GM19238 (cell line): ENCODE measurements at regions not wholly inside any gene's neighbourhood (a gene's known extent, or its start where the extent isn't known, plus 50 kb on each side); places are given as distances from the start of the nearest gene placed in this dataset.

ENCODE experiments used
- DNase-seq: peaks from one replicate; pipeline ENCODE4 v3.0.0; 2011; ENCODE audit warnings: low spot score; ENCODE audit not compliant: insufficient read length

GRCh38 chr2:212945526-212945925 lies 205.9 kb downstream of the IKZF2 start:
- no peak for DNase-seq

- no peak for DNase-seq
These were observed 208.1 kb downstream of the IKZF2 start for GRCh38 chr2:212943351-212943750.

- no peak for DNase-seq
These were observed 210.1 kb downstream of the IKZF2 start for GRCh38 chr2:212941361-212941760.

GRCh38 chr2:212940816-212941215 lies 210.6 kb downstream of the IKZF2 start:
- DNase-seq: no peak

DNA sequence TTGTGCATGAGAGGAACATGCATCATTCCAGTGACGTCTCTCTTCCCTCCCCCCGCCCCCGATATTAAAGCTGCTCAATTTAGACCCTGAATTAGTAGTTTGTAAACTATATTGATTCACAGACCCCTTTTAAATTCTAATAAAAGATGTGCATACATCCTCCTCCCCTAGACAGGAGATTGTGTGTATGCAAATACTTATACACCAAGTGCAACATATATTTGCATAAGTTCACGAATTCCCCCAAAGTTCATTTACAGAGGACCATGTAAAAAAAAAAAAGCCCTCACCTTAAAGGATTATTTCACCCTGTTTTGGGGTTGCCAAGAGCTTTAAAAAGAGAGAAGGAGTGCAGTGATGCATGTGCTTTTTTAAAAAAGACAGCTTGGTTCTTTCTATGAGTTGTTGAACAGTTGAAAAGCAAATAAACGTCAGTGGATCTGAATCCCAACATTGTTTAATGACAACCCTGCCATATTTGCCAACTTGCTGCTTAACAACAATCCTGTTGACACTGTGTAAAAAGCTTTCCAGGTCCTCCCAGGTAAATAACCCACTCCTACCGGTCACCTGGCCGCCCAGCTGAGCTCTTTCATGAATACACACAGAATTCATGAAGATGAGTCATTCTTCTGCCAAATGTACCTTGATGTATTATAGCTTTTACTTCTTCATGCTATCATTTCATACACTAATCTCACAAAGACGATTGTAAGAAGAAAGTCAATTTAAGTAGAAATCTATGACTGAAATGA lies 211.5 kb downstream of the IKZF2 start:
- DNase-seq: no peak

DNA sequence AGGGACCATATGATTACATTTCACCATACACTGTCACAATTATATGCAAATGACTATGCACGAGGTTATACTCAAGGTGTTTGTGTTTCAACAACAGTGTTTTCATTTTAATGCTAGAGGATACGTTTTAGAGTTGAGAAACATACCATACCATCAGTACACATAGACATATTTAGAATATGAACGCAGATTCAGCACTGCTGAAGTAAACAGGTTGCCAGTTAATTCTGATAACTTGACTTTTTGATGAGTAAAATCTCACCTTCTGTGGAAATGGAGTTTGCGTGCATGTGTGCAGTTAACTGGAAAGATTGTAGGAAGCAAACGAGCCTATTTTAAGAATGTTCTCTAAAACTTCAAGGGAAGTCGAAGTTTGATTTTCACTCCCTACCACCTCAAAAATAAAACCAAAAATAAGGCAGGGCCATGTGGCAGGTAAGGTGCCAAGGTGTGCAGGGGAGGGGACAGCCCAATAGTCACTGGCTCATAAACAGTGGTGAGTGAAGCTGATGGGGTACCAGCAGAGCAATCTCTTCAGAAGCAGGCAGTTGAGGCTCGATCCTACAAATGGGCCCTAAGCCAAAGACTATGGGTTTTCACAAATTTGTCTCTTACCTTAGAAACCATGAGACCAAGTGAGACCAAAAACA lies 213.1 kb downstream of the IKZF2 start:
- no peak for DNase-seq

DNA sequence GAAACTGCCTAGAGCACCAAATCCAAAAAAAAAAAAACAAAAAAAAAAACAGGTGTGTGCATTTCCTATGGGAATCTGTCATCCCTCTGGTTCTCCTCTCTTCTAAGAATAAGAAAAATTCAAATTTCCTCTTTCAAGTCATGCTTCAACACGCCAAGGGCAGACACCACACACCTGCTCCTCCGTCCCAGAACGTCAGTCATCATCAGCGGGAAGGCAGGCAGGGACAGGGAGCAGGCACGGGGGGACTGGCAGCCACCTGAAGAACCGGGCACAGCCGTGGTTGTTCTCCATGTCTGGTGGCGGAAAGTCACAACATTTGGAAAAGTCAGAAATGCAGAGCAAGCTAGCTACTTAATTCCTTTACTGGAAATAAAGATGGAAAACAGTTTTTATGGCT lies 214.8 kb downstream of the IKZF2 start:
- no peak for DNase-seq

DNA sequence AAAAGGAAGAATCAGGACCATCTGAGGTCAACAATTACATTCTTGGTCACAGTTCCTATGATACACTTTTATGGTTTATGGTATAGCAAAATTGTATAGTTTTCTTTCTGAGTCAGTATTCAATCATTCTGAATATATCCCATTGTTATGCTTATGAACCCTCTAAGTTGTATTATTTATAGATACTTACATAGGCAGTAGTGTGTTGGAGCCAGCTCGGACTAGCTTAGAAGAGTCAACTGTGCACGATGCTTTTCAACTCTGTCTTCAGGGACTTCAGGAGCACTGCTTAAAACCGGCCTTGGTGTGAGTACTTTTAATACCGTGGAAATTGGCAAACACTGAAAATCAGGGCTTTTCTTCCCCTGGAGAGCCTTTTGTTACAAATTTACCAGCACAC lies 215.7 kb downstream of the IKZF2 start:
- DNase-seq: no peak

- DNase-seq: no peak
These were observed 220.1 kb downstream of the IKZF2 start for GRCh38 chr2:212931271-212931670.

- DNase-seq: no peak
These were observed 220.7 kb downstream of the IKZF2 start for GRCh38 chr2:212930556-212931260.

DNA sequence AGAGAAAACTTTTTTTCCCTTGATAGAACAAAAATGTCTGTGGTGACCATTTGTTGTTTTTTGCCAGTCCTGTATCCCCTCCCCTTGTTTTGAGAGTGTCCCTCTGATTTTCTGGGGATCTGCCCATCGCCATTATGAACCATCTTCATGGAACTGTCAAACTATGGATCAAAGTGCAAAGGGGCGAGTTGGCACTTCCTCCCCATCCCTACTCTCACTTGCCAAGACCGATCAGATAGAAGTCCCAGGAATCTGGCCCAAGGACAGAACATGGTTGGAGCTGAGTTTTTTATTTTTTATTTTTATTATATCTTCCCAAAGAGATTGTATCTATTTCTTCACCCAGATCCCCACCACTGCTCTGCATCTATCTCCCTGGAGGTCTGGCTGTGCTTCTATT lies 221.4 kb downstream of the IKZF2 start:
- DNase-seq: no peak

- DNase-seq: no peak
These were observed 222.3 kb downstream of the IKZF2 start for GRCh38 chr2:212929116-212929515.

GRCh38 chr2:212928681-212929080 lies 222.7 kb downstream of the IKZF2 start:
- DNase-seq: no peak

DNA sequence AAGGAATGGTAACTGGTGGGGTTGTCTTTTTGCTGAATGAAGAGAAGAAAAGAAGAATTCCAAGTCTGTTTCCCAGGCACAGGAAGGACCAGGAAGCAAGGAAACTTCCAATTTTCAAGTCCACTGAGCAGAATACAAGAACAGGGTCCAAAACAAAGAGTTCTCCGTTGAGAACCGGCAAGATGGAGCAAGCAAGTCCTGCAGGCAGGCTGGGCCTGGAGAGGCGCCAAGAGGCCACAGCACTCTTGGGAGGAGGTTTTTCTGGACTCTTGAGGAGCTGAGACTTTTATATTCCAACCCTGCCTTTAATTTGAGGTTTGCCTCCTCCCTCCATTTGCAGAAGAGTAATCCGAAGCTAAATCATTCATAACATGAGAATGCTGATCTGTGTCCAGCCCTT lies 224.5 kb downstream of the IKZF2 start:
- no peak for DNase-seq

DNA sequence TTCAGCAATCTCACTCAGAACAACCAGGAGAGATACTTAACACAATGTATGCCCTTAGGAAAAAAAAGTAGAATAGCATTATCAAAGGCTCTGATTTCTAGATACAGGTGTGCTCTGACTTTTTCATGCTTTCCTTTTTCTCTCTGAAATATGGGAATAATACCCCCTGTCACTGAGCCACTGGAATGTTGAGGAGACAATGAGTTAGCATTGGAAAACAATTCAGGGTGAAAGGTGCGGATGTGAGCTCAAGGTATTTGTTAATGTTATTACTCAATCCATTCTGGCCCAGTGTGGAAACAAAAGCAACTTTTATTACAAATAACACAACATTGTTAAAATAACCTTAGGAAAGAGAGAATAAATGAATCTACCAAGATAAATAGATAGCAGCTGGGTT lies 228.0 kb downstream of the IKZF2 start:
- DNase-seq: no peak

DNA sequence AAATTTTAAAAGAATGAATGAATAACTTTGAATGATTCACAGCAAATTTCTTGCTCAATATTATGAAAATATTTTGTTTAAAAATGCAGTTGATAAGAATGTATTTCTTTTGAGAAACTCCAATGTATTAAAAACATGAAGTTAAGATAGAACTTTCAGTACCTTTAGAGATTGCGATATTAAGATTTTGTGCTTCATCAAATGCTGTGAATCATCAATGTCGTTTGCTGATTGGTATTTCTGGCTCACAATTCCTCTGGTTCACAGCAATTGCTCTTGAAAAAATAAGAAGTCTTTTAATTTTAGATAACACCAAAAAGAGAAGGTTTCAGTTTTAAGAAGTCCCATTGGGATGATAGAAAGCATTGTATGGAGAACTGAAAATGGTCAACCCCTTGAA lies 228.7 kb downstream of the IKZF2 start:
- no peak for DNase-seq

DNA sequence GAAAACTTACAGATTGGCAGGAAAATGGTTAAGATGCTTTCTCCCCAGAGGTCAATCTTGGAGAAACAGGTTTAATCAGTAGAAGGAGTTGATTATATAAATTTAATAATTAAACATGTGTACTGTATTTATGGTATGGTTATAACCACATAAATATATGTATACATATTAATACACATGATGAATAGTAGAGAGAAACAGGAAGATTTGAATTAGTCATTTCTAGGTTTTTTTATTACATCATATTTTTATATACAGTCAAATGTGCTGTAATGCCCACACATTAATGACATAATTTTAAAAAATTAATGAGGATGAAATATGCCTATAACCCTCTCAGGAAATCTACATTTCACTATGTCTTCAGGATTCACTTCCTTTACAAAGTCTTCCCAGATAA lies 229.7 kb downstream of the IKZF2 start:
- no peak for DNase-seq

DNA sequence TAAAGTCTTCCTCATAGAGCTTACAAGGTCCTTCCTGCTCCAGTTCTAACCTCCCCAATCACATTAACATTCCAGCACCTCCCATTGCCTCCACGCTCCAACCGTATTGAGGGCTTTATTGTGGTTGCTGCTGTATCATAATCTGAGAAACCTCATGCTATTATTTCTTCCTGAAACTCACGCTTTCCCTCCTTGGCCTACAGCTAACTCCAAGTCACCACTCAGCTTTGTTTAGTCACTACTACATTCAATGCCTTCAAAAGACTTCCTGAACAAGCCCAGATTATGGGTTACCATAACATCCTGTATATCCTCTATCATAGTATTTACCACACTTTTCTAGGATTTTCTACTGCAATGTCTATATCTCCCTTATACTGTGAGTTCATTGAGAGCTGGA lies 230.4 kb downstream of the IKZF2 start:
- no peak for DNase-seq

GRCh38 chr2:212919238-212919637 lies 232.2 kb downstream of the IKZF2 start:
- DNase-seq: no peak

DNA sequence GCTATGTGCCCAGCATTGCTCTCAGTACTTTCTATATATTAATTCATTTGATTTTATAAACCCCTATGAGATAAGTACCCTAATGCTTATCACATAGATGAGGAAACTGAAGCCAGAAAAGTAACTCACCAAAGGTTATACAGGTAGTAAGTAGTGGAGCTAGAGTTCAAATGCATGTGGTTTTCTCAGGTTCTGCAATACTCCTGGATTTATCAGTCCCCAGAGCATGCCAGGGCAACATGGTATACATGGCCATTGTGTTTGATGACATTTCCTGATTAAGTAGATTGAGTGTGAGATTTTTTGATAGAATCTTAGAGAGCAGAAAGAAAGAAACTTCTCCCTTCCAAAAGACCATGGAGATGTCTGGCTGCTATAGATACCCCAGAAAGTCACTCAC lies 233.1 kb downstream of the IKZF2 start:
- no peak for DNase-seq

- no peak for DNase-seq
These were observed 236.2 kb downstream of the IKZF2 start for GRCh38 chr2:212915121-212915782.

GRCh38 chr2:212914392-212914791 lies 237.0 kb downstream of the IKZF2 start:
- no peak for DNase-seq
